ENCODE measurements at regions not wholly inside any gene's neighbourhood (a gene's known extent, or its start where the extent isn't known, plus 50 kb on each side); places are given as distances from the start of the nearest gene placed in this dataset.
"Not testable (repeated sequence)": the region's sequence is repeated elsewhere in the genome, so short reads cannot be mapped to it uniquely, and the experiment has no call there.

DNA sequence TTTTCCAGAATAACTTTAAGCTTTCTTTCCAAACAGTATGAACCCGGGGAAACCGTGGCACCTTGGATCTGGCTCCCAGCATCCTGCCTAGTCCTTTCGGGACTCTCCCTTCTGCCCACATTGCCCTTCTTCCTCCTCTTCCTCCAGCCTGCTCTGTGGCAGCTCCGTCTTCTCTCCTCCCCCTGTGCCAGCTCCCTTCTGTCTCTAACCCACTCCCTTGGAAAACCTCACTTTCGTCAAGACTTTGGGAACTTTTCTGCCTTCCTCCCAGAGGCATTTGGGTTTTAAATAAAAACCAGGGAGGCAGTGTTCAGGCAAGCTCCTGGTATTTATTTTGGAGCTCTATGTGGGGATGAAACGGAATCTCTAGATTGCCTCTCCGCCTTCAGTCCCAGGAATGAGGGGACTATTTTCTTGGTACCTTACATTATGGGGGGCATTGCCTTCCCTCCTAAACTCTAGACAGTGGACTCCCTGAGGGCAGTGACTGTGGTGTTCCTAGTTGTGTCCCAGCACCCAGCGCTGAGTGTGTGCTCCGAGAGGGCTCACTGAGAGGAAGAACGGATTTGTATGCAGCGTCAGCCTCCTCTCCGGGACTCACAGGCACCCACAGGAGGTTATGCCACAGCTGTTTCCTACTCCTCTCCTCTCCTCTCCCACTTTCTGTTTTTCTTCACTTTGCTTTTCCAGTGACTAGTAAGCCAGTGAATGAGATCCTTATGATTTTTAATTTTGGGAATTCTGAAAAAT, 105.4 kb upstream of the MRPS22 start:
- DNase-seq (ENCODE audit: low read depth) = no peak

DNA sequence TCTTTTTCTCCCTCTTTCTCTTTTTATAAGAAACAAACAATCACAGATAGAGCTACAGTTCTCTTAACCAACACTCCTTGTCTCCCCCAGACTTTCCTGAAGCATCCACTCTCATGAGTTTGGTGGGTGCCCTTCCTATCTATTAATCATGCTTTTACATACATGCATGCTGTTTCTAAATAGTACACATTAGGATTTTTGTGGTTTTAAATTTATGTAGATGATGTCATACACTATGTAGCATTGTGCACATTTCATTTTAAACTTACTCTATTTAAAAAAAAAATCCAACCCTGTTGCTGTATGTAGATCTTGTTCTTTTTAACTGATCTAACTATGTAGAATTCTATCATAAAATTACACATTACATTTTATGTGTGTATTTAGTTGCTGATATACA, 104.3 kb upstream of the MRPS22 start:
- no peak for DNase-seq (ENCODE audit: low read depth)

DNA sequence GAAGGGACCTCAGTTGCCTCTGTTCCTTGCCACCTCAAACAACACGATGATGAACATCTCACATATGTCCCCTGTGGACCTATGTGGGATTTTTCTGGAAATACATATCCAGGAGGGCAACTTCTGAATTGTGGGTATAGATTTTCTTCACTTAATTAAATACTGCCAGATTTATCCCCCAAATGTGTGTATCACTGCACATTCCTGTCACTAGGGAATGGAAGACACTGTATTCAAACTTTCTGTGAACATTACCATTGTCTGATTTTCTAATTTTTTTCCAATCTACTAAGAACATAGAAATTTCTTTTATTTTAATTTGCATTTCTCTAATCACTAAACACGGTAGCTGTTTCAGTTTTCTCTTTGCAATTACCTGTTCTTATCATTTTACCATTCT, 102.0 kb upstream of the MRPS22 start:
- no peak for DNase-seq (ENCODE audit: low read depth)

DNA sequence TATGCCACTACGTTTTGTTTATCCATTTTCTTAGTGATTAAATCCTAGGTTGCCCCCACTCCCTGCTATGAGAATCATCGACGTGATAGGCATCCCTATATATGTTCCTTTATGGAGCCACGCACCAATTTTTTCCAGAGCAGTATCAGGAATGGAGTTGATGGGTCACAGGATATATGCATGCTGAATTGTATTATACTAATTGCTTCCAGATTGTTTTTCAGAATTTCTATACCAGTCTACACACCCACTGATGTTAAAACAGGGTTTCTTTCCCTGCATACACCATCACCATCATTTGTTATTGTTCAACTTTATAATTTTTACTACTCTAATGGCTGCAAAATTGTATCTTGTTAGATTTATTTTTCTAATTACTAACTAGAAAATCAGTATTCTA, 100.1 kb upstream of the MRPS22 start:
- no peak for DNase-seq (ENCODE audit: low read depth)

DNA sequence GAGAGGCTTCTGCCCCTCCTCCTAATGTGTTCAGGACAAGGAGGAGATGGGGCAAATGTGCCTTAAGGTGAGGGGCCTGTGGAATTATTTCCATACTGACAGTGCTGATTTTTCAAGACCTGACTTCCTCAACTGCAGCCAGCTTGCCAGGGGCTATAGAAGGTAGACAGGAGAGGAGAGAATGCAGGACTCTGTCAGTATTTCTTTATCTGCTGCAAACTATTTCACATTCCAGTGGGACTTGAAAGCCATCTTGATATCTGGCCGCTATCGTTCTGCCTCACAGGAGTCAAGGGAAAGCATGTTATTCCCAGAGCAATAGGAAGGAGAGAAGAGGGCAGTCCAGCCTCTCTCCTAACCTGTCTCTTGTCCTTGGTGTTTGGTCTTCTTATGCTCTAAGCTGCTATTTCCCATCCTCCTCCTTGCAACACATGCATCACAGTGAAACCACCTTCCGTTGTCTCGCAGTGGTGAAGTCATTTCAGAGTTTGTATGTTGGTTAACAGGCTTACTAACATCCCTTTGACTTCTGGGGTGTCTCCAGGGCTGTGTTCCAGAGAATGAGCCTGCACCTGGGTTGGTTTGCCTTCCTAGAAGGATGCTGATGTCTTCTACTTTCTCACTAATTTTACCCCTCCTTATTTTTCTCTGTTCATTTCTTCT, 95.1 kb upstream of the MRPS22 start:
- DNase-seq (ENCODE audit: low read depth) = no peak

DNA sequence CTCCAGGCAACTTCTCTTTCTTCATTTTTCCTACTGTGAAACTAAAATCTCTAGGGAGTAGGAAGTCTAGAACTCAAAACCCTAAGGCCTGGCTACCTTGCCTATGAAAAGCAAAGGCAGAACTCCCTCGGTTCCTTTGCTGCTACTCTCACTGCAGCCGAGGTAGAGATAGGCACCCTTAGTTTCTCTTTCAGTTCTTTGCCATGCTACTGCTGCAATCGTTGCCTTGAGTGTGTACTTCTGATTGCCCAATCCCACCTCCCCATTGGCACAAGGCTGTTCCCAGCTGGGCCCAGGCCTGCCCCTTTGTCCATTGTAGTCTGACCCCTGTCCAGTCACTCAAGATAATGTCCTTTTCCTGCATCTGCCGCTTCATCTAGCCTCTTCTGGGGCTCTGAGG, 92.3 kb upstream of the MRPS22 start:
- no peak for DNase-seq (ENCODE audit: low read depth)

- no peak for DNase-seq (ENCODE audit: low read depth)
Observed at GRCh38 chr3:139252719-139253118, 91.1 kb upstream of the MRPS22 start.

- DNase-seq (ENCODE audit: low read depth) = no peak
Observed at GRCh38 chr3:139258276-139258675, 85.5 kb upstream of the MRPS22 start.

GRCh38 chr3:139259398-139259797, 84.4 kb upstream of the MRPS22 start:
- DNase-seq (ENCODE audit: low read depth) = no peak

- no peak for DNase-seq (ENCODE audit: low read depth)
Observed at GRCh38 chr3:139260041-139260486, 83.8 kb upstream of the MRPS22 start.

DNA sequence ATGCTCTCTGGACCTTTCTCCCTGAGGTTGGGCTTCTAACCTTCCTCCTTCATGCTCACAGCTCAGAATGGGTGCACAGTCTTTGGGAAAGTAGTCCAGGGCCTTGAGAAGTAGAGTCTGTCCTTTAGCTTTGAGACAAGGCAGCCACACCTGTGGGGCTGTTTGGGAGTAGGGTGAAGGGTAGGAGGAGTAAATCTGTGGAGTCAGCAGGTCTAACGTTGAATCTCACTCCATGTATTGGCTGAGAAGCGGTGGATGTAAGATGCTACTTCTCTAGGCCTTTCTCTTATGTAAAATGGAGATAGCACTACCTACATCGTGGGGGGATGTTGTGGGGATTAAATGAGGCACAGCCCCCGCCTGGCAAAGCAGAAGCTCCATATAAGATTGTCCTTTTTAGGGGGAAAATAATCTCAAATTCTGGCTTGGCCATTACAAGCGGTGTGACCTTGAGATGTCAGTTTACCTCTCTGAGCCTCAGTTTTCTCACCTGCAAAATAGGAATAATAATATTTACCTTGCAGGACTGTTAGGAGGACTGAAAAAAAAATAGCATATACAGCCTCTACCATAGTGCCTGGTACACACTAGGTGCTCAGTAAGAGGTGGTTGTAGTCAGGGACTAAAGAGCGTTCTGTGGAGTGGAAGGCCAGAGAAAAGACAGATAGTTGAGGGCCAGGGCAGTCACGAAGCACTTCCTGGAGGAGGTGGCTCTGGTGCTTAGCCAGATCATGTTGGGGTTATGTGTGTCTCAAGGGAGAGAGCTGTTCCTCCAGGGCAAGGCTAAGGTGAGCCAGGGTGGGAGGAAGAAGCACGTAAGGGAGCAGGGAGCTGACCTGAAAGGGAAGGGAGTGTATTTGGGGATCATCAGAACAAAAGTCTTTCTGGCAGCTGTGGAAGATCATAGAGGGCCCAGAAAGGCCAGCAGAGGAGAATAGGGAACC, 82.8 kb upstream of the MRPS22 start:
- no peak for DNase-seq (ENCODE audit: low read depth)

DNA sequence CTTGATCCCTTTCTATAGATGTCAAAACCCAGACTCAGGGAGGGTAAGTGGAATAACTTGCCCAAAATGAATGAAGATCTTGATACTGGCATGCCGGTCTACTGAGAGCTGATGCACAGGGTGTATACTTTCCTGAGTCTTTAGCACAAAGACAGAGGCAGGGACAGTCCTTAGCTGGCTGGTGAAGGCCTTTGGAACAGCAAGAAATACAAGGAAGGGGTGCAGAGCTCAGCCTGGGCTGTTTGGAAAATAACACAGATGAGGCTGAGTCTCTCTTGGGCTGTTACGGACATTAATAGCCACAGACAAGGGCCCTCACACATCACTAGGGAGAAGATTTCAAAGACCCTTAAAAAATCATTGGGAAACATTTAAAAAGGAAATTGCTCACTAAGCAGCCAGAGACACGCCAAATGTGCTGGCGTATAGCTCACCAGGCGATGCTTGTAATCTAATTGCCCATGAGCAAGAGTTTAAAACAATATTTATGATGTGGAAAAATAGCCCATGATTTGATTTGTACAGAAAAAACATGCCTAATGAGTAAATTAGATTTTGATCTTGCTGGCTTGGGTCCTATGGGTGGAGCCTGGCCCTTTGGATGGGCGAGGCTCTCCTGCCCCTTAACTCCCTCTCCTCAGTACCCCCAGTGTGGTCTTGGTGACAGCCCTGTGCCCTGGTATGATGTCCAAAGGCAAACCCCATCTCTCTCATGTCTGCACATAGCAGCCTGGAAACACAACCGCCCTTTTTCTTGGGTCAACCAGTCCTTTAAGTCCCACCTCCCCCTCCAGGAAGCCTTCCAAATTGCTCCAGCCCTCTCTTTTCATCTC, 81.8 kb upstream of the MRPS22 start:
- no peak for DNase-seq (ENCODE audit: low read depth)

DNA sequence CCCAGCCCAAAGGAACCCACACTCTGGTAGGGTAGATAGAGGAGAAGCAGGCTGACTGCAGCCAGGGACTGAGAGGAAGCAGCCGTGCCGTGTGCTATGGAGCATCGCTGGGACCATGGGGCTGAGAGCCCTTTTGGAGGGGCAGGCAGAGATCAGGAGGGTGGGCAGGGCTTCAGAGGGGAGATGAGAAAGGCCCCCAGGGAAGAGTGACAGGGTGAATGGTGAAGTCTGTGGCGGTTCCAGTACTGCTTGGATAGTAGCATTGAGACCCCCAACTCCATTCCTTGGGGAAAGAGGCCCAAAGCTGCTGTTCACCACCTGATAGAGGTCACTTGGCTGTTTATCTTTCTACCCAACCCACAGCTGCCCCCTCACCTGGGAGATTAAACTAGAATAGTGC, 80.0 kb upstream of the MRPS22 start:
- DNase-seq (ENCODE audit: low read depth) = no peak

- DNase-seq (ENCODE audit: low read depth) = no peak
Observed at GRCh38 chr3:139264375-139264774, 79.4 kb upstream of the MRPS22 start.

DNA sequence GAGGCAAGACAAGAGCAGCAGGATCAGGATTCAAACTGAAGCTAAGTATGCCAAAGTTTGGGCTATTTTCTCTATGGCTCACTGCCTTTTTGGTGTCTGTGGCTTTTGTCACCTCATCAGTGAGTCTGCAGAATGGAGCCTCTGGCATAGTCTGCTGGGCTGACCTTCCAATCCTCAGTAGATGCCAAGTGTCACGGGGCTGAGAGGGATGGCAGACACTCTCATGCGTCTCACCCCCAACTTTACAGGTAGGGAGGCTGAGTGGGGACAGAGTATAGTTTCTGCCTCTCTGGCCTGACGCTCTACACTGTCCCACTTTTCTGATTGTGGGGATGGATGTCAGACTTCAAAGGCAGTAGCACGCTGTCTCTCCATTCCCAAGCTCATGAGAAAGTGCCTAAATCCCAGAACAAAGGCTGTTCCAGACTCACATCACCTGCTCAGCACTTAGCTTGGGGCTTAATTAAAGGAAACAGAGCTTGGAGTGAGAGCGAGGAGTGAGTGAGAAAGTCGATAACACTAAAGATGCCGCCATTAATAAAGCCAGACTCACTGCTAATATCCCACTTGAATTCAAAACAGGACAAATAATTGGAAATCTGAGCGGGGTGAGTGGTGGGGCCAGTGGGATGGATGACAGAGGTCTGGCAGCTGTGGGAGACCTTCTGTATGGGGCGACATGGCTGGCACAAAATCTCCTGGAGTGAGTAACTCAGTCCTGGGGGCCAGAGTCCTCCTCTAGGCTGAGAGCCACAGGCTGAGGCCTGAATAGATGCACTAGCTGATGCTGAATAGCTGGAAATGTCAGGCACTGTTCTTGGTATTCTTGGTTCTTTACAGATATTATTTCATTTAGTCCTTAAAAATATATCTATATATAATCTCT, 78.4 kb upstream of the MRPS22 start:
- no peak for DNase-seq (ENCODE audit: low read depth)

DNA sequence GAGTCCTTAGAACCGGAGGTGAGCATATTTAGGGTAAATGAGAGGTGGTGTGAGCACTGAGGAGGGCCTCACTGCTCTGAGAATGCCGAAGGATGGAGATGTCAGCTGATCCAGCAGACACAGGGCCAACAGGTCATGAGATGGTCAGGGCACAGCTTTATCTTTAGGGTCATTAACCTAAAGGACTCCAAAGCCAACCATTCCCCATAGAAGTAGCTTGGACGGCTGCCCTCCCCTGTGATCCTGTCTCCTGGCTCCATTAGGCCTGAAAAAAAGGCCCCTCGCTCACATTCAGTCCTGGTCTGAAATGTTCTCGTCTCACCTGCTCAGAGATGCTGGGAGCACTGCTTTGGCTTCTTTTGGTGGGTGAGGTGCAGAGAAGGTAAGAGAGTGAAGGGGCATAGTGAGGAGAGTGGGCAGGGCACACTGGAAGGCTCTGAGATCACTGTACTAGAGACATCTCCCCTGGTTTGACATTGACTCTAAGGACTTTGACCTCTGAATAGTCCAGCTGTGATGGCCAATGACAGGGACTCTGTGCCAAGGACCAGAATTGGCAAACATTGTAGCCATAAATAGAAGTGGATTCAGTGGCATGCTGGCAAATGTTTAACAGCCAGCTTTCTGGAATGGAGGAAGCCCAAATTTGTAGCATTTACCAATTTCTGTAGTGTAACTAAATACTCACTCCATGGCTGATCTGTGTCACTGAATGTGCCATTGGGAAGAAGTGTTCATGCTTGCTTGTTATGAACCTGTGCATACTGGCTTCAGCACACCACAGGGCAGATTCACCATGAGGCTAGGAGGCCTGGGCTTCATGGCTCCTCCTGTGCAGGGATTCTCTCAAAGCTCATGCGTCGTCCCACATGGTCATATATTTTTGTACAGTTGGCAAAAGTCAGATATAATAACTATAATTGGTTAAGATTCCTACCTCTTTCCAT, 76.2 kb upstream of the MRPS22 start:
- DNase-seq (ENCODE audit: low read depth) = no peak

GRCh38 chr3:139269984-139270383, 73.8 kb upstream of the MRPS22 start:
- no peak for DNase-seq (ENCODE audit: low read depth)

GRCh38 chr3:139270652-139271051, 73.2 kb upstream of the MRPS22 start:
- not testable (repeated sequence) for DNase-seq (ENCODE audit: low read depth)

- DNase-seq (ENCODE audit: low read depth) = no peak
Observed at GRCh38 chr3:139280027-139280671, 63.7 kb upstream of the MRPS22 start.
